ENCODE measurements at regions not wholly inside any gene's neighbourhood (a gene's known extent, or its start where the extent isn't known, plus 50 kb on each side); places are given as distances from the start of the nearest gene placed in this dataset.
A peak's percentile ranks its signal among the peaks of the same experiment; 100 is the strongest.

DNA sequence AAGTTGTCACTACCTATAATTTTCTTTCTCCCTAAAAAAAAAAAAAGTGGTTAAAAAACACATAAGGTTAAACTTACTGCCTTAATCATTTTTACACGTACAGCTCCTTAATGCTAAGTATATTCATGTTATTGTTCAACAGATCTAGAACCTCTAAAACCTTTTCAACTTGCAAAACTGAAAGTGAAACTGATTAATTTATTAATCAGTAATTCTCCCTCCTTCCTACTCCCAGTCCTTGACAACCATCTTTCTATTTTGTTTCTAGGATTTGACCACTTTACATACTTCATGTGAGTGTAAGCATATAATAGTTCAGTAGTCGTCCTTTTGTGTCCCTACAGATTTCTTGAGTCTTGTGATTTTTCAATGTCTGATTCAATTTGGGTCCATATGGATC, 251.4 kb upstream of the KIF2B start:
- Histone ChIP-seq H3K4me3 (peak overlapping the region in 1 of 4 donors; percentile 13), H3K4me1 (no peaks in the 10 kb centered on the region), H3K27me3 (no peaks in the 10 kb centered on the region), H3K36me3 (no peaks in the 10 kb centered on the region), H3K27ac (no peak overlapping the region), H3K9me3 (no peaks in the 10 kb centered on the region)
- 26 to 29% methylated on average over 2 of the region's 2 CpGs for WGBS, 2 donors
- DNase-seq: no peak
- no peak for TF ChIP-seq POLR2A (IDR thresholded peaks at IDR 0.05)
- TF ChIP-seq, protein P1, sequence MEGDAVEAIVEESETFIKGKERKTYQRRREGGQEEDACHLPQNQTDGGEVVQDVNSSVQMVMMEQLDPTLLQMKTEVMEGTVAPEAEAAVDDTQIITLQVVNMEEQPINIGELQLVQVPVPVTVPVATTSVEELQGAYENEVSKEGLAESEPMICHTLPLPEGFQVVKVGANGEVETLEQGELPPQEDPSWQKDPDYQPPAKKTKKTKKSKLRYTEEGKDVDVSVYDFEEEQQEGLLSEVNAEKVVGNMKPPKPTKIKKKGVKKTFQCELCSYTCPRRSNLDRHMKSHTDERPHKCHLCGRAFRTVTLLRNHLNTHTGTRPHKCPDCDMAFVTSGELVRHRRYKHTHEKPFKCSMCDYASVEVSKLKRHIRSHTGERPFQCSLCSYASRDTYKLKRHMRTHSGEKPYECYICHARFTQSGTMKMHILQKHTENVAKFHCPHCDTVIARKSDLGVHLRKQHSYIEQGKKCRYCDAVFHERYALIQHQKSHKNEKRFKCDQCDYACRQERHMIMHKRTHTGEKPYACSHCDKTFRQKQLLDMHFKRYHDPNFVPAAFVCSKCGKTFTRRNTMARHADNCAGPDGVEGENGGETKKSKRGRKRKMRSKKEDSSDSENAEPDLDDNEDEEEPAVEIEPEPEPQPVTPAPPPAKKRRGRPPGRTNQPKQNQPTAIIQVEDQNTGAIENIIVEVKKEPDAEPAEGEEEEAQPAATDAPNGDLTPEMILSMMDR (IDR thresholded peaks at IDR 0.05): no peak
- intact Hi-C loops (cut with DNase I): no loop called here

DNA sequence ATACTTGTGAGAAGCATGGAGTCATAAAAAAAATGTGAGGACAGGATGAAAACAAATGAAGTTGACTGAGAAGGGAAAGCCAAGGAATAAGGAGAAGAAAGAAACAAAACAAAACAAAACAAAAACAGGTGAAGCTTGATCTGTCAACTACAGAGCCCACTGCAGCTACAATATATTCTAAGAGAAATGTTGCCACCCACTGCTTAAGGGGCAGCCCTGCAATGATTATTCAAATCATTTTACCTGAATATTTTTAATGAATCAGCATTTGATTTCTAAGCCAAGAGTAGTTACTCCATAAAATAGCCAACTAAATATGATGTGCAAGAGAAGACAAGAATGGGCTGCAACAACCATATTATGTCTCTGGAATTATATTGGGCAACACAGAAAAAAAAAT, 252.0 kb upstream of the KIF2B start:
- no peaks in the 10 kb centered on the region for H3K4me1 ChIP-seq
- no peaks in the 10 kb centered on the region for H3K36me3 ChIP-seq
- intact Hi-C loops (cut with DNase I): no loop called here
- no peak for DNase-seq
- no peak overlapping the region for H3K27ac ChIP-seq
- H3K4me3 ChIP-seq: no peak overlapping the region
- no peaks in the 10 kb centered on the region for H3K27me3 ChIP-seq
- no peaks in the 10 kb centered on the region for H3K9me3 ChIP-seq
- TF ChIP-seq POLR2A (IDR thresholded peaks at IDR 0.05): no peak
- TF ChIP-seq, protein P1 (IDR thresholded peaks at IDR 0.05): no peak

DNA sequence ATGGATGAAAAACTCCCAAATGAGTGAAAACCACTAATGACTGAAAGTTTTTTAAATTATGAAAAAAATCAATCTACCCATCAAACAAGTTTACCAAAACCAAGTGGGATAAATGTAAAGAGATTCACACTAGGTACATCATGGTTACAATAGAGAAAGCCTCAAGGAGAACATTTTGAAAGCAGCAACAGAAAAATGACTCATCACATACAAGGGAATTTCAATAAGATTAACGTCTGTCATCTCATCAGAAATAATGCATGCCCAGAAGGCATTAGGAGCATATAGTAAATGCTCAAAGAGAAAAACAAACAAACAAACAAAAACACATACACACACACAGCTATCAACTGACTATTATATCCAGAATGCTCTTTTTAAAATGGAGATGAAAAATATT, 261.8 kb upstream of the KIF2B start:
- Histone ChIP-seq H3K4me3 (no peak overlapping the region), H3K27ac (no peak overlapping the region), H3K9me3 (no peaks in the 10 kb centered on the region), H3K4me1 (no peaks in the 10 kb centered on the region), H3K27me3 (no peaks in the 10 kb centered on the region), H3K36me3 (no peaks in the 10 kb centered on the region)
- TF ChIP-seq, protein P1 (IDR thresholded peaks at IDR 0.05): no peak
- TF ChIP-seq POLR2A (IDR thresholded peaks at IDR 0.05): no peak
- intact Hi-C loops (cut with DNase I): no loop called here
- no peak for DNase-seq
- WGBS, 2 donors: 0 to 53% methylated on average over 1 of the region's 1 CpG

DNA sequence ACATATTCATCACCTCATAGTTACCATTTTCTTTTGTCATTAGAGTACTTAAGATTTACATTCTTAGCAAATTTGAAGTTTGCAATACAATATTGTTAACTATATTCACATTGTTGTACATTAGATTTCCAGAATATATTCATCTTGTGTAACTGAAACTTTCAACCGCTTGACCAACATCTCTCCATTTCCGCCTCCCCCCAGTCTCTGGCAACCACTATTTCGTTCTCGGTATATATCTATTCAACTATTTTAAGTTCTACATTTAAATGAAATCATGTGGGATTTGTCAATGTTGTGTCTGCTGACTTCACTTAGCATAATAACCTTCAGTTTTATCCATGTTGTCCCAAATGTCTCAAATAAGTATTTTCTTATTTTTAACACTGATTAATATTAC, 274.5 kb upstream of the KIF2B start:
- no peaks in the 10 kb centered on the region for H3K27me3 ChIP-seq
- H3K4me1 ChIP-seq: no peaks in the 10 kb centered on the region
- no peak for DNase-seq
- WGBS, 2 donors: 84 to 92% methylated on average over 4 of the region's 4 CpGs
- intact Hi-C loops (cut with DNase I): no loop called here
- TF ChIP-seq POLR2A (IDR thresholded peaks at IDR 0.05): no peak
- TF ChIP-seq, protein P1 (IDR thresholded peaks at IDR 0.05): no peak
- H3K9me3 ChIP-seq: no peaks in the 10 kb centered on the region
- no peak overlapping the region for H3K4me3 ChIP-seq
- no peak overlapping the region for H3K27ac ChIP-seq
- no peaks in the 10 kb centered on the region for H3K36me3 ChIP-seq

DNA sequence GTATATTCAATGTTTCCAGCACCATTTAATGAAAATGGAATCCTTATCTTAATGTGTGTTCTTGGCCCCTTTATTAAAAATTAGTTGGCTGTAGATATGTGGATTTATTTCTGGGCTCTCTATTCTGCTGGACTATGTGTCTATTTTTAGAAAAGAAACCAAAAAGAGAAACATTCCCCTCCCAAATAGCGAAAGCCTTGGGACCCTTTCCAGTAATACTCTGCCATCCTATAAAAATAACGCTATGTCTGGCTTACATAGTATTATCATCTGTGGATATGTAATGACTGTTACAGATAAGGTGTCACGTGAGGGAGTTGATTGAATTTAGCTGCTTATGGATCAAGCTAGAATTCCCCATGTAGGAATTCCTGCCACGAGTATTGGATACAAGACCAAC, 279.3 kb upstream of the KIF2B start:
- H3K4me3 ChIP-seq: no peak overlapping the region
- 41 to 57% methylated on average over 4 of the region's 4 CpGs for WGBS, 2 donors
- TF ChIP-seq, protein P1 (IDR thresholded peaks at IDR 0.05): no peak
- TF ChIP-seq POLR2A (IDR thresholded peaks at IDR 0.05): no peak
- no peak overlapping the region for H3K27ac ChIP-seq
- no peak for DNase-seq
- no peaks in the 10 kb centered on the region for H3K9me3 ChIP-seq
- H3K27me3 ChIP-seq: no peaks in the 10 kb centered on the region
- no peaks in the 10 kb centered on the region for H3K36me3 ChIP-seq
- H3K4me1 ChIP-seq: no peaks in the 10 kb centered on the region
- intact Hi-C loops (cut with DNase I): no loop called here

All from esophagus squamous epithelium (tissue), 5 donors.